Stimulated activated naive CD4-positive, alpha-beta T cell (primary cell): ENCODE measurements at regions not wholly inside any gene's neighbourhood (a gene's known extent, or its start where the extent isn't known, plus 50 kb on each side); places are given as distances from the start of the nearest gene placed in this dataset.

Experiments
- DNase-seq, 6 experiments: peaks; one replicate each; lab custom pipeline; 2025; lab: John Stamatoyannopoulos, UW

GRCh38 chr10:4196183-4196582 is 411.2 kb upstream of the KLF6 start:
- DNase-seq: no peak

GRCh38 chr10:4195213-4195612 is 410.2 kb upstream of the KLF6 start:
- no peak for DNase-seq

GRCh38 chr10:4194231-4194630 is 409.2 kb upstream of the KLF6 start:
- no peak for DNase-seq

- no peak for DNase-seq
Measured at GRCh38 chr10:4191894-4192293, 406.9 kb upstream of the KLF6 start.

DNA sequence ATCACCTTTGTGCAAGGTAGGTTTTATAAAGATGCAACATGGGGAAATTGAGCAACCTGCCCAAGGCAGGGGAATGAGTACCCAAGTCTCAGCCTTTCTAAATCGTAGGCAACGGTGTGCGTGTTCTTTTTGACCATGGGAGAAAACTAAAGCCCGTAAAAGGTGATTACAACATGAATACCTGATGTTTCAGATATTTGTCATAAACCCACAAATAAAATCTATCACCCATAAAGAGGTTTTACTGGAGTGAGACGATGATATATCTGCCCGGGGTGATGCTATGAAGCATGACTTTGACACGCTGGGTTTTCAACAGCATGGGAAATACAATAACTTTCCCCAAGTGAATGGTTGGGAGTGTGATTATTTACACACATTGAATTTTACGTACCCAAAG is 406.3 kb upstream of the KLF6 start:
- DNase-seq: no peak

DNA sequence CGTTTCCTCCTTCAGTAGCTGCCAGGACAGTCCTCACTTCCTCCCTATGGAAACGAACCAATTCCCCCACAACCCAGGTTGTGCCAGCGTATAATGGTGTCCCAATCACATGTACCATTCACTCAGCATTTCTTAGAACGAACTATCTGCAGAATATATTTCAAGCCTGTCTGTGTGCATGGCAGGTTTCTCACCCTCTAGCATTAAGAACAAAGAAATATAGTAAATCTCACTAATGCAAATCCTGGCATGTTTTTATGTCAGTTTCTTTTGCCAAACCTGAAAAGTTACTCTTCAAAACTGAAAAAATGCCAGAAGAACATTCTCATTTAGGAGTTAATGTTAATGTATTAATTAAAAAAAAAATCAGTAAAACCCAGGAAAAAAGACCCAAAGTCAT is 405.9 kb upstream of the KLF6 start:
- no peak for DNase-seq

- DNase-seq: no peak
Measured at GRCh38 chr10:4189281-4189680, 404.3 kb upstream of the KLF6 start.

DNA sequence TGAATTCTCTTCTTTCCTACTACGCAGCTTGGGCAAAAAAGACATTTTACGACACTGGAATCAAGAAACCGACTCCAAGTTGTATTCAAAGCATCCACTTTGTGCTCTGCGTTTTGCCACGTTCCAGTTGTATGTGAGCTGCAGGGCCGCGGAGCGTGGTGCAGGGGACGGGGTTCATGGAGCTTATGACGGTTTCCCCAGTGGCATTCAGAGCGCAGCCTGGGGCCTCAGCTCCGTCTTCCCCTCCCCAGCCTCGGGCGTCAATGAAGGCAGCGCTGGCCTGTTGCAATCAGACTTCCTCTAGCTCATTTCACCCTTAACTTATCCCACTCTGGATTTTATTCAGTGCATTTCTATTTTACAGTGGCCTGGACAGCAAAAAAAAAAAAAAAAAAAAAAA is 403.4 kb upstream of the KLF6 start:
- no peak for DNase-seq

GRCh38 chr10:4186849-4187540 is 402.0 kb upstream of the KLF6 start:
- DNase-seq: no peak

DNA sequence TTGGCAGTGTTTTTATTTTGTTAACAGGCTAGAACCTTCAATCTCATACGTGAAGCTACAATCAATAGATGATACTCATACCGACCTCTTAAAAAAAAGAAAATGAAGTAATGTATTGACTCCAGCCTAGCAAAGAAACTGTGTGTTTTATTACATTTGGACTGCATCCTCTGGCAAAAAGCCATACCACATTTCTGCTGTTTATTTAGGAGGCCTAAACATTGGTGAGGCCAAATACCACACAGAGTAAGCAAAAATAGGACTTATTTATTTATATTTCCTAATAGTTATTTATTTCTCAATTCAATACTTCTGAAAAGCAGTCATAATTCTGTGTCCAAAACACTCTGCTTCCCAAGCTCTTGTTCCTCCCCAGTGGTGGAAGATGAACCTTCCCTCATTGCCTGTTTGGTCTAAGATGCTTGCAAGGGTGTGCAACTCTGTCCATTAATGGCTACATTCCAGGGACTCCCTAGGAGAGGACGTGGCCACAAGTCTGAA is 398.8 kb upstream of the KLF6 start:
- no peak for DNase-seq

- no peak for DNase-seq
Measured at GRCh38 chr10:4181621-4182049, 396.6 kb upstream of the KLF6 start.

- DNase-seq: no peak
Measured at GRCh38 chr10:4181081-4181480, 396.1 kb upstream of the KLF6 start.

- DNase-seq: no peak
Measured at GRCh38 chr10:4177791-4178190, 392.8 kb upstream of the KLF6 start.

DNA sequence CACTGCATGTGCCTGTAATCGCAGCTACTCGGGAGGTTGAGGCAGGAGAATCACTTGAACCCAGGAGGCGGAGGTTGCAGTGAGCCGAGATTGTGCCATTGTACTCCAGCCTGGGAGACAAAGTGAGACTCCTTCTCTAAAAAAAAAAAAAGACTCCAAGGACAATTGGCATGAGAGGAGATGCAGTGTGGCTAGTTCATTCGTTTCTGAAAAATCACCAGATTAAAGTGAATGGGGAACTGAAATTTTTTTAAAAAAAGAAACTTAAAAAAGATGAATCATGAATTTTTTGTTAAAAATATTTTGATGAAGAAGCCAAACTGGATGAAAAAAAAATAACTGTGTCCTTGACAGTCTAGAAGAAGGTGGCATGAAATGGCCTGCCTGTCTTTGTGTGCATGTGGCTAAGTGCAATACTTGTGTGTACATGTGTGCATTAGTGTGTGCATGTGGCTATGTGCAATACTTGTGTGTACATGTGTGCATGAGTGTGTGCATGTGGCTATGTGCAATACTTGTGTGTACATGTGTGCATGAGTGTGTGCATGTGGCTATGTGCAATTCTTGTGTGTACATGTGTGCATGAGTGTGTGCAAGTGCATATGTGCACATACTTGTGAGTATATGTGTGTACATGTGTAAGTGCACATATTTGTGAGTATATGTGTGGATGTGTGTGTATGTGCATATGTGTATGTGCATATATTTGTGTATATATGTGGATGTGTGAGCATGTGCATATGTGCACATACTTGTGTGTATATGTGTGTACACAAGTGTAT is 391.7 kb upstream of the KLF6 start:
- no peak for DNase-seq

- no peak for DNase-seq
Measured at GRCh38 chr10:4174197-4174596, 389.2 kb upstream of the KLF6 start.

DNA sequence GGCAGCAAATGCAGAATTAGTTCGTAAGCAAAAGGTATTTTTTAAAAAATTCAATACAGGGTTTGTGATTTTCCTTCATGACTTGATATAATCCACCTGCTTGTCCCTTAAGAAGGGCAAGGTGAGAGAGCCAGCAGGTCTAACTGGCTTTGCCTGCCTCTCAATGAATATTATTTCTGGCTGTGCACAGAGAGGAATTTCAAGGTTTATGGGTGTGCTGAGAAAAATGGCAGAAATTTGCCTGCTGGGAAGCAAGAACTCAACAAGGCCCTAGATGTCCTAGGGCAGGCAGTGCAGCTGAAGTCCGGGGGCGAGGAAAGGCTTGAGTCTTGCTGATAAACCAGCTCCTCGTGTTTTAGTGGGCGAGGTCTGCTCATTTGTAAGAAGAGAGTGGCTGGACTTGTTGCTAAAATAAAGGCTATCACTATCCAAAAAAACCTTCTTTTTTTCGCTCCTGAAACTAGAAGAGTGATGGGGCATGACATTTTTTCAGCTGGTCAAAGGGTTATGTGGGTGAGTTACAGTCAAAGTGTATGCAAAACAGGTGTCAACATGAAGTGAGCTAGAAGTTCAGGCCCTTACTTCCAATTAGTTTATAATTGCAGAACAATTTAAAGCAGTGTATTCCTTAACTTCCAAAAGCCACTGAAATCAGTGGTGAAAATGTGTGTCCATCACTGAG is 385.8 kb upstream of the KLF6 start:
- DNase-seq: no peak

DNA sequence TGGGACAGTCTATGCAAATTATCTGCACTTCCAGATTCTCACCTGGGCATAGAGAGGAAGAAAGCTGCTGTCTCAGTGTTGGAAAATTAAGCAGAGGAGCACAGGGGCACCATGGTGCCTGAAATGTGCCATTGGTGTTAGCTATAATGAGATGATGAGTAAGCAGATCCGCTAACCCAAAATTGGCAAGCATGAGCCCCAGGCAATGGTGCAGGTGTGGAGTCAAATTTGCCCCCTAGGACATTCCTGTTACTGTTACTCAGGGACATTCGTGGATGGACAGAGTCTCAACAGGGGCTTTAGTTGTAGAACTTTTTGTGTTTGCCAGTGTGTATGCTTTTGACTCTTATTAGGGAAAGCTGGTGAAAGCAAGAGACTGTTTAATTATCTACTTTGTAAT is 385.2 kb upstream of the KLF6 start:
- no peak for DNase-seq

DNA sequence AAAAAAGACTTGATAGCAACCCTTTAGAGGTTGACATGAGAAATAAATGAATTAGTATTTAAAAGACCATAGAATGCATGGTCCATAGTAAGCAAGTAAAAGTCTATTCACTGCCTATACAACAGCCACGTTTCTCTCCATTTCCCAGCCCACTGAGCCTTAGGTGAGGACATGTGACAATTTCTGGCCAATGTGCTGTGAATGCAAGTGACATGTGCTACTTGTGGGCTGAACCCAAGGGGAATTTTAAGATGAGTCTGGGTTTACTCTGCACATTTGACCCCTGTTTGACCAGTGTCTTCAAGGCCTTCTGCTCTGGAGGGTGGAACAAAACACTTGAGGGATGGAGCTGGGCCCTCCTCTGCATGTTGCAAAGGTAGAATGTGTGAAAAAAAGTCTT is 384.4 kb upstream of the KLF6 start:
- DNase-seq: no peak

- DNase-seq: no peak
Measured at GRCh38 chr10:4167216-4167615, 382.2 kb upstream of the KLF6 start.

GRCh38 chr10:4162571-4163286 is 377.7 kb upstream of the KLF6 start:
- no peak for DNase-seq

DNA sequence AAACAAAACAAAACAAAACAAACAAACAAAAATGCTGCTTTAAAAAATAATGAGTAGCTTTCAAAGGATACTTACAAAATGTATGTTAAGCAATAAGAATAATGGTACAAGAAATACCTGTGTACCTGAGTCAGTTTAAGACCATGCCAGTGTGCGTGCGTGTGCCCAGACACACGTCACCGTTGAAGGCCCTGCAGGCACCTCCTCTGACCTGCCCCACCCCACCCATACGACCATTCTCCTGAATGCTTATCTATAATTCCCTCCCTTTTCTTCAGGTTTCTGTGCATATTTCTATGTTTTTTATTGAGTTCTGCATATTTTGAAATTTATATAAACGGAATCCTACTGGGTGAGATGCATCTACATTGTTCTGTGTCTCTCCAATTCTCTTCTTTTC is 374.2 kb upstream of the KLF6 start:
- DNase-seq: no peak

- no peak for DNase-seq
Measured at GRCh38 chr10:4154191-4154715, 369.2 kb upstream of the KLF6 start.
